Tibial artery (tissue), 4 donors: ENCODE measurements at regions not wholly inside any gene's neighbourhood (a gene's known extent, or its start where the extent isn't known, plus 50 kb on each side); places are given as distances from the start of the nearest gene placed in this dataset.
"Not testable (repeated sequence)": the region's sequence is repeated elsewhere in the genome, so short reads cannot be mapped to it uniquely, and the experiment has no call there.

Experiments used
- DNase-seq, 2 donors: peaks; one replicate each; pipeline ENCODE4 v3.0.0-alpha.2; 2019
- H3K27ac ChIP-seq, 2 donors: fragments of 200-600 bp; sonication (generic) in 1 of 2; 1 replicate in 1 of 2; 2 replicates in 1 of 2; pipeline ENCODE4 v1.5.1; 2018 to 2019; ENCODE audit warnings: mild to moderate bottlenecking in 1 of 2
- H3K27me3 ChIP-seq, 2 donors: fragments of 200-600 bp; sonication (generic) in 1 of 2; one replicate each; pipeline versions ENCODE4 v1.5.1 to v1.6.0; 2016 to 2019
- H3K36me3 ChIP-seq, 3 donors: fragments of 200-600 bp; sonication (generic) in 2 of 3; one replicate each; pipeline ENCODE4 v1.5.1; 2016 to 2019; ENCODE audit warnings: mild to moderate bottlenecking in 2 of 3
- H3K4me1 ChIP-seq, 4 donors: fragments of 200-600 bp; sonication (generic) in 2 of 4; 1 replicate in 3 of 4; 2 replicates in 1 of 4; pipeline ENCODE4 v1.5.1; 2016 to 2019
- H3K4me3 ChIP-seq, 2 donors: fragments of 200-600 bp; sonication (generic) in 1 of 2; 1 replicate in 1 of 2; 2 replicates in 1 of 2; pipeline ENCODE4 v1.5.1; 2018 to 2019; ENCODE audit warnings: mild to moderate bottlenecking in 2 of 2
- H3K9me3 ChIP-seq, 3 donors: fragments of 200-600 bp; sonication (generic) in 1 of 3; one replicate each; pipeline ENCODE4 v1.5.1; 2016 to 2019
- intact Hi-C: fragments of 100-400 bp; cut with DNase I; formaldehyde crosslinking; loops from one replicate; pipeline ENCODE4 v1.15.0; 2023; ENCODE audit warnings: low total_unique reads
- TF ChIP-seq, protein P1 (sequence below), 2 experiments: fragments of 200-600 bp in 1 of 2; fragments of 450-650 bp in 1 of 2; IDR thresholded peaks; one replicate each; pipeline ENCODE4 v1.5.1; 2017 to 2019; ENCODE audit warnings: antibody characterized with exemption in 2 of 2, mild to moderate bottlenecking in 1 of 2, moderate library complexity in 1 of 2

DNA sequence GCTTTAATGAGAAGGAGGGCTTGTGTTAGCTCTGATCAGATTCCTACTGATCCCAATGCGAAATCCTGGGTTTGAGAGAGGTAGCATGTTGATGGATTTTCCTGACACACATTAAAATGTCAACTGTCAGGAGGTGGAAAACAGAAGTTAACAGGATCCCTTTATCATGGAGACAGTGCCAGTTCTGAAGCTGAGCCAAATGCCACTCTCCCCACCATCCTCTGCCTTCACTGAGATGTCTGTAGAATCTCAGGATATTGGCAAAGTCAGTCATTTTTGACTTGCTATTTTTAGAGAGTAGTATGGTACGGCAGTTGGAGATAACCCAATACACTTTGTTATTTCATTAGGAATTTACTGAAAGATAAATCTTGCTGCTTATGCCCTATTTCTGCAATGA is 1816.2 kb upstream of the FLRT2 start:
- no peak overlapping the region for H3K4me3 ChIP-seq
- H3K4me1 ChIP-seq: peaks cover 0 to 8% (median 2%) of the 10 kb centered on the region in 4 donors
- no peak overlapping the region for H3K27ac ChIP-seq
- no peaks in the 10 kb centered on the region for H3K36me3 ChIP-seq
- intact Hi-C loops: no loop called here
- H3K9me3 ChIP-seq: no peaks in the 10 kb centered on the region
- TF ChIP-seq, protein P1, sequence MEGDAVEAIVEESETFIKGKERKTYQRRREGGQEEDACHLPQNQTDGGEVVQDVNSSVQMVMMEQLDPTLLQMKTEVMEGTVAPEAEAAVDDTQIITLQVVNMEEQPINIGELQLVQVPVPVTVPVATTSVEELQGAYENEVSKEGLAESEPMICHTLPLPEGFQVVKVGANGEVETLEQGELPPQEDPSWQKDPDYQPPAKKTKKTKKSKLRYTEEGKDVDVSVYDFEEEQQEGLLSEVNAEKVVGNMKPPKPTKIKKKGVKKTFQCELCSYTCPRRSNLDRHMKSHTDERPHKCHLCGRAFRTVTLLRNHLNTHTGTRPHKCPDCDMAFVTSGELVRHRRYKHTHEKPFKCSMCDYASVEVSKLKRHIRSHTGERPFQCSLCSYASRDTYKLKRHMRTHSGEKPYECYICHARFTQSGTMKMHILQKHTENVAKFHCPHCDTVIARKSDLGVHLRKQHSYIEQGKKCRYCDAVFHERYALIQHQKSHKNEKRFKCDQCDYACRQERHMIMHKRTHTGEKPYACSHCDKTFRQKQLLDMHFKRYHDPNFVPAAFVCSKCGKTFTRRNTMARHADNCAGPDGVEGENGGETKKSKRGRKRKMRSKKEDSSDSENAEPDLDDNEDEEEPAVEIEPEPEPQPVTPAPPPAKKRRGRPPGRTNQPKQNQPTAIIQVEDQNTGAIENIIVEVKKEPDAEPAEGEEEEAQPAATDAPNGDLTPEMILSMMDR (IDR thresholded peaks at IDR 0.05): no peak
- DNase-seq: no peak
- H3K27me3 ChIP-seq: no peaks in the 10 kb centered on the region

GRCh38 chr14:83714151-83714550 is 1815.8 kb upstream of the FLRT2 start:
- Histone ChIP-seq H3K27ac (no peak overlapping the region), H3K4me3 (no peak overlapping the region), H3K27me3 (no peaks in the 10 kb centered on the region), H3K4me1 (peaks cover 0 to 8% (median 2%) of the 10 kb centered on the region in 4 donors), H3K9me3 (no peaks in the 10 kb centered on the region), H3K36me3 (no peaks in the 10 kb centered on the region)
- intact Hi-C loops: no loop called here
- TF ChIP-seq, protein P1 (IDR thresholded peaks at IDR 0.05): no peak
- no peak for DNase-seq

DNA sequence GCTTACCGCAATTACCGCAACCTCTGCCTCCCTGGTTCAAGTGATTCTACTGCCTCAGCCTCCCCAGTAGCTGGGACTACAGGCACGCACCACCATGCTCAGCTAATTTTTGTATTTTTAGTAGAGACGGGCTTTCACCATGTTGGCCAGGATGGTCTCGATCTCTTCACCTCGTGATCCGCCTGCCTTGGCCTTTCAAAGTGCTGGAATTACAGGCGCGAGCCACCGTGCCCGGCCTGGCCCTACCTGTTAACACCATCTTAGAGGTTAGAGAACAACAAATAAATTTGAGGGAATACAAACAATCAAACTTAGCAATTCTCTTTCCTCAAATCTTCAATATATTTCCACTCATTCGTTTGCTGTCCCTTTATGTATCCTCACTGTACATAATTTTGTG is 1810.5 kb upstream of the FLRT2 start:
- H3K4me3 ChIP-seq, H3K27me3 ChIP-seq, H3K27ac ChIP-seq, H3K9me3 ChIP-seq, intact Hi-C loops, DNase-seq, H3K4me1 ChIP-seq, H3K36me3 ChIP-seq: not testable (repeated sequence)

DNA sequence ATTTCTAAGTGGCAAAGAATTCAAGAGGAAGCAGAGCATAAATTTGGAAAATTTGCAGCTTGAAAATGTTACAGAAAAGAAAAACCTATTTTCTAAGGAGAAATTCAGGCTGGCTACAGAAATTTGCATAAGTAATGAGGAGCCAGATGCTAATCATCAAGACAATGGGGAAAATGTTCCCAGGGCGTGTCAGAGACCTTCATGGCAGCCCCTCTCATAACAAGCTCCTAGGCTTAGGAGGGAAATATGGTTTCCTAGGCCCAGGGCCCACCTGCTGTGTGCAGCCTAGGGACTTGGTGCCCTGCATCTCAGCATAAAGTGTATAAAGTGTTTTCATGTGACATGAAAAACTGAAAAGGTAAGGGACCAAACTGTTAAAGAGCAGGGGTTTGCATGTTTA is 1796.3 kb upstream of the FLRT2 start:
- no peaks in the 10 kb centered on the region for H3K9me3 ChIP-seq
- no peaks in the 10 kb centered on the region for H3K4me1 ChIP-seq
- TF ChIP-seq, protein P1 (IDR thresholded peaks at IDR 0.05): no peak
- H3K27ac ChIP-seq: no peak overlapping the region
- no peak overlapping the region for H3K4me3 ChIP-seq
- H3K36me3 ChIP-seq: no peaks in the 10 kb centered on the region
- intact Hi-C loops: no loop called here
- DNase-seq: no peak
- H3K27me3 ChIP-seq: no peaks in the 10 kb centered on the region

GRCh38 chr14:83734431-83734830 is 1795.5 kb upstream of the FLRT2 start:
- DNase-seq: no peak
- H3K36me3 ChIP-seq: no peaks in the 10 kb centered on the region
- no peaks in the 10 kb centered on the region for H3K4me1 ChIP-seq
- no peaks in the 10 kb centered on the region for H3K27me3 ChIP-seq
- no peak overlapping the region for H3K4me3 ChIP-seq
- intact Hi-C loops: no loop called here
- no peak overlapping the region for H3K27ac ChIP-seq
- TF ChIP-seq, protein P1 (IDR thresholded peaks at IDR 0.05): no peak
- H3K9me3 ChIP-seq: no peaks in the 10 kb centered on the region

DNA sequence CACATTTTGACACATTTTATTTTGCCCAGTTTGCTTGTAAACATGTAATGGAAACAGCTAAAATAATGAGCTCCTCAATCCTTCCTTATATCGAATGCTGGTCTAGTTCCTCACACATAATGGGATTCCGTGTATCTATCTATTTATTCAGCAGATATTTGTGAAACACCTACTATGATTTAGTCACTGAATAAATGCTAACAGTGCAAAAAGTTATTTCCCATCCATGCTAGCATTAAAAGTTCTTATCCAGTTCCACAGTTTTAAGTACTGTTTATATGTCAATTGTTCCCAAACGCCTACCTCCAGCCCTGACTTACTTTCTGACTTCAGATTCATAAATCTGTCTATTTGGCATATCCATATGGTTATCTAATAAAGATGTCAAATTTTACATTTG is 1788.7 kb upstream of the FLRT2 start:
- Histone ChIP-seq H3K9me3 (no peaks in the 10 kb centered on the region), H3K4me1 (no peaks in the 10 kb centered on the region), H3K4me3 (no peak overlapping the region), H3K27me3 (no peaks in the 10 kb centered on the region), H3K27ac (no peak overlapping the region), H3K36me3 (no peaks in the 10 kb centered on the region)
- DNase-seq: no peak
- intact Hi-C loops: no loop called here
- TF ChIP-seq, protein P1 (IDR thresholded peaks at IDR 0.05): no peak
